ENCODE measurements at regions not wholly inside any gene's neighbourhood (a gene's known extent, or its start where the extent isn't known, plus 50 kb on each side); places are given as distances from the start of the nearest gene placed in this dataset.

- H3K4me3 ChIP-seq (ENCODE audit: low read depth, low read length), result no peak overlapping the region
- peak; percentile 34 for DNase-seq (ENCODE audit: low read depth)
- TF ChIP-seq CTCF (IDR thresholded peaks at IDR 0.05; ENCODE audit: low read depth, low read length), result no peak
- TF ChIP-seq MYC (IDR thresholded peaks at IDR 0.05; ENCODE audit: low read depth, low read length), result no peak
- no peak for TF ChIP-seq POLR2A (IDR thresholded peaks at IDR 0.05; ENCODE audit: extremely low read depth, insufficient read length)
- TF ChIP-seq MAX (IDR thresholded peaks at IDR 0.05; ENCODE audit: low read depth, low read length), result no peak
These were observed 85.7 kb downstream of the CRYGS start for GRCh38 chr3:186458306-186459107.

GRCh38 chr3:186457236-186457635 lies 86.9 kb downstream of the CRYGS start:
- TF ChIP-seq POLR2A (IDR thresholded peaks at IDR 0.05; ENCODE audit: extremely low read depth, insufficient read length) (no peak), MYC (IDR thresholded peaks at IDR 0.05; ENCODE audit: low read depth, low read length) (no peak), MAX (IDR thresholded peaks at IDR 0.05; ENCODE audit: low read depth, low read length) (no peak), CTCF (IDR thresholded peaks at IDR 0.05; ENCODE audit: low read depth, low read length) (no peak)
- no peak overlapping the region for H3K4me3 ChIP-seq (ENCODE audit: low read depth, low read length)
- no peak for DNase-seq (ENCODE audit: low read depth)

GRCh38 chr3:186456731-186457191 lies 87.4 kb downstream of the CRYGS start:
- TF ChIP-seq MAX (IDR thresholded peaks at IDR 0.05; ENCODE audit: low read depth, low read length) (no peak), MYC (IDR thresholded peaks at IDR 0.05; ENCODE audit: low read depth, low read length) (no peak), CTCF (IDR thresholded peaks at IDR 0.05; ENCODE audit: low read depth, low read length) (no peak), POLR2A (IDR thresholded peaks at IDR 0.05; ENCODE audit: extremely low read depth, insufficient read length) (no peak)
- DNase-seq (ENCODE audit: low read depth), result no peak
- H3K4me3 ChIP-seq (ENCODE audit: low read depth, low read length), result no peak overlapping the region

GRCh38 chr3:186454881-186455703 lies 89.1 kb downstream of the CRYGS start:
- H3K4me3 ChIP-seq (ENCODE audit: low read depth, low read length), result no peak overlapping the region
- no peak for DNase-seq (ENCODE audit: low read depth)
- TF ChIP-seq MYC (IDR thresholded peaks at IDR 0.05; ENCODE audit: low read depth, low read length), result no peak
- no peak for TF ChIP-seq CTCF (IDR thresholded peaks at IDR 0.05; ENCODE audit: low read depth, low read length)
- TF ChIP-seq POLR2A (IDR thresholded peaks at IDR 0.05; ENCODE audit: extremely low read depth, insufficient read length), result no peak
- TF ChIP-seq MAX (IDR thresholded peaks at IDR 0.05; ENCODE audit: low read depth, low read length), result no peak

- TF ChIP-seq MAX (IDR thresholded peaks at IDR 0.05; ENCODE audit: low read depth, low read length) (no peak), MYC (IDR thresholded peaks at IDR 0.05; ENCODE audit: low read depth, low read length) (no peak), POLR2A (IDR thresholded peaks at IDR 0.05; ENCODE audit: extremely low read depth, insufficient read length) (no peak), CTCF (IDR thresholded peaks at IDR 0.05; ENCODE audit: low read depth, low read length) (no peak)
- DNase-seq (ENCODE audit: low read depth), result no peak
- no peak overlapping the region for H3K4me3 ChIP-seq (ENCODE audit: low read depth, low read length)
These were observed 90.6 kb downstream of the CRYGS start for GRCh38 chr3:186453531-186453930.

Data from NB4 (cell line).